Neural progenitor cell (in vitro differentiated cells): ENCODE measurements at regions not wholly inside any gene's neighbourhood (a gene's known extent, or its start where the extent isn't known, plus 50 kb on each side); places are given as distances from the start of the nearest gene placed in this dataset.

Source experiments
- DNase-seq: peaks from one replicate; pipeline ENCODE4 v3.0.0-alpha.2; 2016; ENCODE audit warnings: low spot score
- H2AFZ ChIP-seq: fragments of 200-600 bp; sonication (generic); replicated peaks from 2 replicates; pipeline ENCODE4 v1.6.1; 2016; ENCODE audit warnings: antibody characterized with exemption
- H3F3A ChIP-seq: fragments of 200-600 bp; sonication (generic); 2 replicates; pipeline ENCODE4 v1.6.1; 2016; ENCODE audit warnings: antibody characterized with exemption, low read depth
- H3K27ac ChIP-seq: fragments of 200-600 bp; sonication (generic); 2 replicates; pipeline ENCODE4 v1.5.1; 2016; ENCODE audit warnings: mild to moderate bottlenecking
- H3K27me3 ChIP-seq: fragments of 200-600 bp; sonication (generic); 2 replicates; pipeline ENCODE4 v1.6.1; 2016; ENCODE audit warnings: mild to moderate bottlenecking, moderate library complexity
- H3K36me3 ChIP-seq: fragments of 200-600 bp; sonication (generic); 2 replicates; pipeline ENCODE4 v1.5.1; 2016
- H3K4me1 ChIP-seq: fragments of 200-600 bp; sonication (generic); 2 replicates; pipeline ENCODE4 v1.6.1; 2016; ENCODE audit warnings: mixed run types
- H3K4me2 ChIP-seq: fragments of 200-600 bp; sonication (generic); 2 replicates; pipeline ENCODE4 v1.6.1; 2016
- H3K4me3 ChIP-seq: fragments of 200-600 bp; sonication (generic); 2 replicates; pipeline ENCODE4 v1.5.1; 2016
- H3K79me2 ChIP-seq: fragments of 200-600 bp; sonication (generic); 2 replicates; pipeline ENCODE4 v1.6.1; 2016; ENCODE audit warnings: low read depth
- H3K9ac ChIP-seq: fragments of 200-600 bp; sonication (generic); 2 replicates; pipeline ENCODE4 v1.6.1; 2016
- H3K9me3 ChIP-seq: fragments of 200-600 bp; sonication (generic); 2 replicates; pipeline ENCODE4 v1.5.1; 2016; ENCODE audit warnings: low read depth
- H4K20me1 ChIP-seq: fragments of 200-600 bp; sonication (generic); 2 replicates; pipeline ENCODE4 v1.6.1; 2016; ENCODE audit warnings: low read depth
- H3K27ac Mint-ChIP-seq: 3 replicates; pipeline ENCODE4 v1.8.0; 2021; ENCODE audit warnings: mixed read lengths
- H3K27me3 Mint-ChIP-seq: 2 replicates; pipeline ENCODE4 v1.8.0; 2022; ENCODE audit warnings: low read depth, mild to moderate bottlenecking, inconsistent platforms, moderate library complexity, mixed read lengths; ENCODE audit not compliant: insufficient read depth
- H3K36me3 Mint-ChIP-seq: 3 replicates; pipeline ENCODE4 v1.8.0; 2021; ENCODE audit warnings: mixed read lengths
- H3K4me1 Mint-ChIP-seq: 3 replicates; pipeline ENCODE4 v1.8.0; 2021; ENCODE audit warnings: mixed read lengths
- H3K4me3 Mint-ChIP-seq: 3 replicates; pipeline ENCODE4 v1.8.0; 2021; ENCODE audit warnings: mild to moderate bottlenecking, moderate library complexity, mixed read lengths
- H3K9me3 Mint-ChIP-seq: 3 replicates; pipeline ENCODE4 v1.8.0; 2020; ENCODE audit warnings: mixed read lengths
- EZH2 ChIP-seq: fragments of 200-600 bp; sonication (generic); IDR thresholded peaks from 2 replicates; pipeline ENCODE4 v1.6.1; 2017; ENCODE audit warnings: antibody characterized with exemption, mild to moderate bottlenecking, moderate library complexity
- EZH2phosphoT487 ChIP-seq: fragments of 200-600 bp; sonication (generic); IDR thresholded peaks from 2 replicates; pipeline ENCODE4 v1.6.1; 2017; ENCODE audit warnings: antibody characterized with exemption
- TF ChIP-seq, protein P1 (sequence below): fragments of 200-600 bp; sonication (generic); IDR thresholded peaks from 2 replicates; pipeline ENCODE4 v1.5.1; 2017; ENCODE audit warnings: antibody characterized with exemption, mild to moderate bottlenecking

DNA sequence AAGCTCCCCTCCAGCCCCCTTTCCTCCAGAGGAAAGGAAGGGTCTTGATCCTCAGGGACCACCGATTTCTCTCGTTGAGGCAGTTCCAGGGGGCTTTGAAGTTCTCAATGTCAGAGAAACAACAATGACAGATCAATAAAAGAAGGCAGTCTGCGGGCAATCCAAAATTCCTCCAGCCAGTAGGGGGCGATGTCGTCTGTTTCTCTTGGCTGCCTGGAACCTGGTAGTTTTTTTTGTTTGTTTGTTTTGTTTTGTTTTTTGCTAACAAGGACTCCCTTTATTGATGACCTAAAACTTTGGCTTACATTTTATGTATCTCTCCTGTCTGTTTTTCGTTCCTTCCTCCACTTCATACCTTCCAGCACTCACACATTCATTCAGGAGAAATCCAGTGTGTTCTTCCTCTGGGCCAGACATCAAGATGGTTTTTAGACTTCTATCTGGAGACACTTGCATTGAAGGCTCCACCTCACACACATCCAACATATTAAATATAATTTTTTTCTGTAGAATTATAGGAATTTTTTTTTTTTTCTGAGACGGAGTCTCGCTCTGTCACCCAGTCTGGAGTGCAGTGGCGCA is 276.6 kb downstream of the RPLP1 start:
- Mint-ChIP-seq H3K36me3 (no peaks in the 10 kb centered on the region), H3K4me3 (no peak overlapping the region), H3K27me3 (peaks cover 14% of the 10 kb centered on the region), H3K4me1 (peaks cover 18% of the 10 kb centered on the region), H3K27ac (no peak overlapping the region), H3K9me3 (peaks cover 3% of the 10 kb centered on the region)
- no peaks in the 10 kb centered on the region for H3K27me3 ChIP-seq
- H2AFZ ChIP-seq: no peak overlapping the region
- peak; percentile 49 for DNase-seq
- no peak overlapping the region for H3K27ac ChIP-seq
- no peaks in the 10 kb centered on the region for H3K79me2 ChIP-seq
- H3F3A ChIP-seq: no peaks in the 10 kb centered on the region
- no peaks in the 10 kb centered on the region for H3K9me3 ChIP-seq
- H3K4me3 ChIP-seq: no peak overlapping the region
- H3K4me2 ChIP-seq: no peak overlapping the region
- TF ChIP-seq, protein P1, sequence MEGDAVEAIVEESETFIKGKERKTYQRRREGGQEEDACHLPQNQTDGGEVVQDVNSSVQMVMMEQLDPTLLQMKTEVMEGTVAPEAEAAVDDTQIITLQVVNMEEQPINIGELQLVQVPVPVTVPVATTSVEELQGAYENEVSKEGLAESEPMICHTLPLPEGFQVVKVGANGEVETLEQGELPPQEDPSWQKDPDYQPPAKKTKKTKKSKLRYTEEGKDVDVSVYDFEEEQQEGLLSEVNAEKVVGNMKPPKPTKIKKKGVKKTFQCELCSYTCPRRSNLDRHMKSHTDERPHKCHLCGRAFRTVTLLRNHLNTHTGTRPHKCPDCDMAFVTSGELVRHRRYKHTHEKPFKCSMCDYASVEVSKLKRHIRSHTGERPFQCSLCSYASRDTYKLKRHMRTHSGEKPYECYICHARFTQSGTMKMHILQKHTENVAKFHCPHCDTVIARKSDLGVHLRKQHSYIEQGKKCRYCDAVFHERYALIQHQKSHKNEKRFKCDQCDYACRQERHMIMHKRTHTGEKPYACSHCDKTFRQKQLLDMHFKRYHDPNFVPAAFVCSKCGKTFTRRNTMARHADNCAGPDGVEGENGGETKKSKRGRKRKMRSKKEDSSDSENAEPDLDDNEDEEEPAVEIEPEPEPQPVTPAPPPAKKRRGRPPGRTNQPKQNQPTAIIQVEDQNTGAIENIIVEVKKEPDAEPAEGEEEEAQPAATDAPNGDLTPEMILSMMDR: peak; percentile 80
- TF ChIP-seq EZH2phosphoT487: no peak
- no peak overlapping the region for H3K9ac ChIP-seq
- H4K20me1 ChIP-seq: no peaks in the 10 kb centered on the region
- no peaks in the 10 kb centered on the region for H3K36me3 ChIP-seq
- no peaks in the 10 kb centered on the region for H3K4me1 ChIP-seq

DNA sequence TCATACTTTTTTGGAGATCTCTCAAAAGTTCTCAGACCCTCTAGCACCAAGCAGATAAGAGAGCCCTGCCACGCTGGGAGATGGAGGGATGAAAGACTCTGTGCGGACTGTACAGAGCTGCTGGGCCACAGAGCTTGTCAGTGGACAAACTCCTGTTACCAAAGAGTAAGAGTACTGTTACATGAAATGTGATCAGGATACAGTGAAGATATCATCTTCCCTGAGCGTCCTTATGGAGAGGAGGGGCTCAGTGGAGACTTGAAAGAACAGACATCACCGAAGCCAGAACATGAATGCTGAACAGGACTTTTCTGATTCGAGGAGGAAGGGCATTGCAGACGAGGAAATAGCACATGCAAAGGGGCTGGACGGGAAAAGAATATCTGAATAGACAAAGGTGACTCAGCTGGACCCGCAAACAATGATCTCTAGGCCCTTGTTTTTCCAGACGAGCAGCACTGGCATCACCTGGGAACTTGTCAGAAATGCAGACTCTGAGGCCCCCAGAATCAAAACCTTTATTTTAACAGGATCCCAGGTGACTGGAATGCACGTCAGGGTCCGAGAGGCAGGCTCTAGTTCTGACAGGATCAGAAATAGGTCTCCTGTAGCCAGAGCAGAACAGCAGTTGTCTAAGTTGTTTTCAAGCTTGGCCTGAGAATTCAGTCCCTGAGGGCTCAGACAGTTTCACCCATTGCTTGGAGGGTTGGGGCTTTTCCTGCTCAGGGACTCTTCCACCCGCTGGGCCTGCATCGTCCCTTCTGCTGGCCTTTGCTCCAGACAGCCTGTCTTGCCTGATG is 277.9 kb downstream of the RPLP1 start:
- Histone ChIP-seq H3K9me3 (no peaks in the 10 kb centered on the region), H3K27ac (no peak overlapping the region), H3K4me1 (peaks cover 6% of the 10 kb centered on the region), H3K79me2 (no peaks in the 10 kb centered on the region), H4K20me1 (no peaks in the 10 kb centered on the region), H3K4me2 (no peak overlapping the region), H3K27me3 (no peaks in the 10 kb centered on the region), H3F3A (no peaks in the 10 kb centered on the region), H3K9ac (no peak overlapping the region), H3K36me3 (no peaks in the 10 kb centered on the region), H2AFZ (no peak overlapping the region), H3K4me3 (no peak overlapping the region)
- Mint-ChIP-seq H3K36me3 (no peaks in the 10 kb centered on the region), H3K27me3 (peaks cover 14% of the 10 kb centered on the region), H3K4me3 (no peak overlapping the region), H3K9me3 (peaks cover 3% of the 10 kb centered on the region), H3K27ac (peak overlapping the region; percentile 80), H3K4me1 (peaks cover 28% of the 10 kb centered on the region)
- DNase-seq: no peak
- TF ChIP-seq EZH2phosphoT487: no peak
- TF ChIP-seq, protein P1: no peak
- no peak for TF ChIP-seq EZH2

DNA sequence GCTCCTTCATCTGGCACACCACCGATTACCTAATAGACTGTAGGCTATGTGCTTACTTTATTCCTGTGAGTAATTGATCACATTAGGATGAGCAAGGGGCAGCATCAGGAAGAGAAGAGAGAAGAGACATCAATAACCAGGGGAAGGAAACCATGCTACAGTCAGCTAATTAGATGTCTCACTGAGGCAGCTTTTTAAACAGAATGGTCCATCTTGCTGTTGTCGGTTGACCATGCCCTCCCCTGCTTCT is 278.4 kb downstream of the RPLP1 start:
- no peak overlapping the region for H3K27ac ChIP-seq
- no peak overlapping the region for H3K27ac Mint-ChIP-seq
- H3F3A ChIP-seq: no peaks in the 10 kb centered on the region
- H3K79me2 ChIP-seq: no peaks in the 10 kb centered on the region
- peaks cover 34% of the 10 kb centered on the region for H3K4me1 Mint-ChIP-seq
- no peaks in the 10 kb centered on the region for H3K36me3 Mint-ChIP-seq
- H3K36me3 ChIP-seq: no peaks in the 10 kb centered on the region
- peaks cover 18% of the 10 kb centered on the region for H3K27me3 Mint-ChIP-seq
- H3K9me3 ChIP-seq: no peaks in the 10 kb centered on the region
- DNase-seq: no peak
- H3K4me2 ChIP-seq: no peak overlapping the region
- TF ChIP-seq EZH2: no peak
- TF ChIP-seq, protein P1: no peak
- no peak for TF ChIP-seq EZH2phosphoT487
- no peak overlapping the region for H3K9ac ChIP-seq
- H3K4me1 ChIP-seq: peaks cover 6% of the 10 kb centered on the region
- no peak overlapping the region for H3K4me3 Mint-ChIP-seq
- no peak overlapping the region for H2AFZ ChIP-seq
- no peaks in the 10 kb centered on the region for H3K27me3 ChIP-seq
- peaks cover 3% of the 10 kb centered on the region for H3K9me3 Mint-ChIP-seq
- H4K20me1 ChIP-seq: no peaks in the 10 kb centered on the region
- H3K4me3 ChIP-seq: no peak overlapping the region
